OCI-LY1 (cell line): ENCODE measurements at regions not wholly inside any gene's neighbourhood (a gene's known extent, or its start where the extent isn't known, plus 50 kb on each side); places are given as distances from the start of the nearest gene placed in this dataset.
A peak's percentile ranks its signal among the peaks of the same experiment; 100 is the strongest.
"Not testable (repeated sequence)": the region's sequence is repeated elsewhere in the genome, so short reads cannot be mapped to it uniquely, and the experiment has no call there.

ENCODE experiments used
- H2AFZ ChIP-seq: fragments of 200-600 bp; sonication (generic), shearing (Covaris generic); 2 replicates; pipeline ENCODE4 v1.6.0; 2014; ENCODE audit warnings: antibody characterized with exemption, mild to moderate bottlenecking, low read length
- H3F3A ChIP-seq: fragments of 200-600 bp; sonication (generic), shearing (Covaris generic); 2 replicates; pipeline ENCODE4 v1.6.0; 2014; ENCODE audit warnings: mild to moderate bottlenecking, antibody characterized with exemption, low read length, moderate library complexity; ENCODE audit not compliant: insufficient read depth
- H3K27ac ChIP-seq: fragments of 200-600 bp; sonication (generic); 2 replicates; pipeline ENCODE4 v1.5.1; 2014; ENCODE audit warnings: low read length, mixed run types, mild to moderate bottlenecking, low read depth; ENCODE audit not compliant: poor library complexity, severe bottlenecking
- H3K27me3 ChIP-seq: fragments of 200-600 bp; sonication (generic); 2 replicates; pipeline ENCODE4 v1.6.0; 2014; ENCODE audit warnings: antibody characterized with exemption, mild to moderate bottlenecking, low read length, moderate library complexity; ENCODE audit not compliant: insufficient read depth
- H3K36me3 ChIP-seq: fragments of 200-600 bp; sonication (generic); 2 replicates; pipeline ENCODE4 v1.6.1; 2014; ENCODE audit warnings: mild to moderate bottlenecking, antibody characterized with exemption, low read length, moderate library complexity, mixed read lengths; ENCODE audit not compliant: insufficient read depth
- H3K4me1 ChIP-seq: fragments of 200-600 bp; sonication (generic); 2 replicates; pipeline ENCODE4 v1.5.1; 2014; ENCODE audit warnings: mild to moderate bottlenecking, low read length, moderate library complexity; ENCODE audit not compliant: insufficient read depth, severe bottlenecking
- H3K4me2 ChIP-seq: fragments of 200-600 bp; sonication (generic), shearing (Covaris generic); 2 replicates; pipeline ENCODE4 v1.6.1; 2014; ENCODE audit warnings: low read length
- H3K4me3 ChIP-seq: fragments of 200-600 bp; sonication (generic); 2 replicates; pipeline ENCODE4 v1.5.1; 2014; ENCODE audit warnings: low read length, low read depth, mild to moderate bottlenecking, mixed read lengths; ENCODE audit not compliant: poor library complexity, severe bottlenecking
- H3K79me2 ChIP-seq: fragments of 200-600 bp; shearing (Covaris generic); 2 replicates; pipeline ENCODE4 v1.6.1; 2016; ENCODE audit warnings: mixed run types, low read length, mixed read lengths; ENCODE audit not compliant: insufficient read depth
- H3K9ac ChIP-seq: fragments of 200-600 bp; sonication (generic), shearing (Covaris generic); 2 replicates; pipeline ENCODE4 v1.6.1; 2014; ENCODE audit warnings: mild to moderate bottlenecking, low read length, mixed read lengths
- H3K9me2 ChIP-seq: fragments of 200-600 bp; sonication (generic), shearing (Covaris generic); 2 replicates; pipeline ENCODE4 v1.6.1; 2014; ENCODE audit warnings: low read depth, mild to moderate bottlenecking, low read length, mixed read lengths
- H3K9me3 ChIP-seq: fragments of 200-600 bp; shearing (Covaris generic); 2 replicates; pipeline ENCODE4 v1.6.1; 2014; ENCODE audit warnings: low read length, mixed read lengths
- H4K20me1 ChIP-seq: fragments of 200-600 bp; sonication (generic), shearing (Covaris generic); 2 replicates; pipeline ENCODE4 v1.6.0; 2016; ENCODE audit warnings: mild to moderate bottlenecking, low read length; ENCODE audit not compliant: insufficient read depth
- CTCF ChIP-seq: fragments of 200-600 bp; sonication (generic), shearing (Covaris generic); IDR thresholded peaks from 2 replicates; pipeline ENCODE4 v1.5.1; 2017; ENCODE audit warnings: mild to moderate bottlenecking, antibody characterized with exemption, low read length, moderate library complexity, mixed read lengths

- H3K4me3 ChIP-seq, H2AFZ ChIP-seq: not testable (repeated sequence)
These were observed 59.3 kb downstream of the TMEM121 start for GRCh38 chr14:105585722-105586121.

GRCh38 chr14:105586144-105586872, 59.9 kb downstream of the TMEM121 start:
- H3K9me3 ChIP-seq, H3K79me2 ChIP-seq, H3F3A ChIP-seq, H4K20me1 ChIP-seq, H2AFZ ChIP-seq, H3K4me3 ChIP-seq, H3K9me2 ChIP-seq, H3K27me3 ChIP-seq: not testable (repeated sequence)
- peak overlapping the region; percentile 74 for H3K9ac ChIP-seq
- H3K27ac ChIP-seq, result peak overlapping the region; percentile 92
- H3K4me1 ChIP-seq, result peaks cover 70% of the 10 kb centered on the region
- H3K4me2 ChIP-seq, result peak overlapping the region; percentile 44; the same call in 1 of the 2 replicates
- peaks cover 28% of the 10 kb centered on the region for H3K36me3 ChIP-seq

More at GRCh38 chr14:105585722-105586121, 59.3 kb downstream of the TMEM121 start:
- H3K36me3 ChIP-seq, result peaks cover 24% of the 10 kb centered on the region
- H3F3A ChIP-seq, H3K9me2 ChIP-seq, H3K79me2 ChIP-seq, H4K20me1 ChIP-seq, H3K27me3 ChIP-seq, H3K9me3 ChIP-seq: not testable (repeated sequence)
- peaks cover 76% of the 10 kb centered on the region for H3K4me1 ChIP-seq
- H3K9ac ChIP-seq, result peak overlapping the region; percentile 74
- TF ChIP-seq CTCF, result peak; percentile 39
- peak overlapping the region; percentile 92 for H3K27ac ChIP-seq
- peak overlapping the region; percentile 44; the same call in 1 of the 2 replicates for H3K4me2 ChIP-seq

- peak overlapping the region; percentile 49; the same call in 1 of the 2 replicates for H3K4me2 ChIP-seq
These were observed 60.7 kb downstream of the TMEM121 start for GRCh38 chr14:105587034-105587433.

GRCh38 chr14:105587482-105588235, 61.3 kb downstream of the TMEM121 start:
- Histone ChIP-seq H3K4me1 (peaks cover 64% of the 10 kb centered on the region), H3K4me3 (peak overlapping the region; percentile 64), H3K36me3 (peaks cover 39% of the 10 kb centered on the region), H3K27ac (peak overlapping the region; percentile 93), H3K9ac (peak overlapping the region; percentile 84), H3K4me2 (peak overlapping the region; percentile 49)
- not testable (repeated sequence) for H3K9me2 ChIP-seq, H3F3A ChIP-seq, H2AFZ ChIP-seq, H3K27me3 ChIP-seq, H3K79me2 ChIP-seq, H4K20me1 ChIP-seq, H3K9me3 ChIP-seq

More at GRCh38 chr14:105587034-105587433, 60.7 kb downstream of the TMEM121 start:
- not testable (repeated sequence) for H3K4me3 ChIP-seq, H3K9me3 ChIP-seq, H3K79me2 ChIP-seq, H4K20me1 ChIP-seq, H3K9me2 ChIP-seq, H3F3A ChIP-seq, H3K27me3 ChIP-seq, H2AFZ ChIP-seq
- Histone ChIP-seq H3K9ac (peak overlapping the region; percentile 84; the same call in 1 of the 2 replicates), H3K4me1 (peaks cover 68% of the 10 kb centered on the region), H3K36me3 (peaks cover 34% of the 10 kb centered on the region), H3K27ac (peak overlapping the region; percentile 93)
